Fibroblast of skin of right biceps (primary cell): ENCODE measurements at regions not wholly inside any gene's neighbourhood (a gene's known extent, or its start where the extent isn't known, plus 50 kb on each side); places are given as distances from the start of the nearest gene placed in this dataset.

Experiments used
- DNase-seq: peaks from one replicate; pipeline ENCODE4 v3.0.0-alpha.2; 2013

DNA sequence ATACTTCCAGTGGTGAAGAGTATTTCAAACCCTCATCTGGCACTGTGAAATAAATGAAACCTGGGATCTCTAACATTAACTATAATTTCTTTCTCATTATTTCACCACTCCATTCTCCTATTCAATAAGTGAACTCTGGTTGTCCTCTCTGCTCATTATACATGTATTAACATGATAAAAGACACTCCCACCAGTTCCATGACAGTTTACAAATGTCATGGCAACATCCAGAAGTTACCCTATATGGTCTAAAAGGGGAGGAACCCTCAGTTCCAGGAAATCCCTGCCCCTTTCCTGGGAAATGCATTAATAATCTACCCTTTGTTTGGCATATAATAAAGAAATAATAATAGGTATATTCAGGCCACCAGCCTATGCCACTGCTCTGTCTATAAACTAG lies 62.7 kb upstream of the BRINP3 start:
- DNase-seq = no peak

DNA sequence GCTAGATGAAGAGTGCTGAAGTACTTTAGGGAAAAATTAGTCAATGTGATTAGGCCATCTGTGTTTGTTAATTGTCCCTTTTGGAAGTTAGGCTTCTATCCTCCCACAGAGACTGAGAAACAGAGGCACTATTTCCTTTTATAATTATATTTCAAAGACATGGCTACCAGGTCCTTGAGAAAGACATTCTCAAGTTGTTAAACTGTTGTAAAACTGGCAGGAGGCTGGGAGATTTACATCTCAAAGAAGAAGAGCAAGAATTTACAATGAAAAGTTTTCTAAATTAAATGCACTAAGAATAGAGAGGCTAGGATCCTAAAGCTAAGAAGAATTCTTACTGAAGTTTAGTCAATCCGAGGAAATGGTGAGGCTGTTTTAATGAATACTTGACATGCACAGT lies 74.0 kb upstream of the BRINP3 start:
- DNase-seq = no peak

DNA sequence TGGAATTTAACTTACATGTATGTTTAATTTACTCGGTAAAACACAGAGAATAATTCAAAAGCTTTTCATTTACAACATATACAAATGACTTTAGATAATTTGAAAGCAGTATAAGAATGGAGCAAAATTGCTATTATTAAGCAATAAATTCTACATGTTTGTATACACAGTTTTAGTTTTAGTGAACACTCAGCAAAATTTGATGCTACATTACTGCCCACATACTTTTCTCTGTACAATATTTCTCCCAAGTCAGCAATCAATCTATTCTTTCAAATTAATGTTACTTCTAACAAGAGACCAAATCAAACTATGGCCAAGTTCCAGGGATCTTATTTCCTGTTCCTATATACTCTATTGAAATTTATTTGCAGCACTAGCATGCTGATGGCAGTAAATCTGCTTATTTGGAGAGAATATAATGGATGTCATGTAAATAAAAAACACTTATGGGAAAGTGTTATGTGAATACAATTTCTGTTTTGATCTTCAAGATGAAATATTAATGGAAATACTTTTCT lies 82.6 kb upstream of the BRINP3 start:
- DNase-seq = no peak

DNA sequence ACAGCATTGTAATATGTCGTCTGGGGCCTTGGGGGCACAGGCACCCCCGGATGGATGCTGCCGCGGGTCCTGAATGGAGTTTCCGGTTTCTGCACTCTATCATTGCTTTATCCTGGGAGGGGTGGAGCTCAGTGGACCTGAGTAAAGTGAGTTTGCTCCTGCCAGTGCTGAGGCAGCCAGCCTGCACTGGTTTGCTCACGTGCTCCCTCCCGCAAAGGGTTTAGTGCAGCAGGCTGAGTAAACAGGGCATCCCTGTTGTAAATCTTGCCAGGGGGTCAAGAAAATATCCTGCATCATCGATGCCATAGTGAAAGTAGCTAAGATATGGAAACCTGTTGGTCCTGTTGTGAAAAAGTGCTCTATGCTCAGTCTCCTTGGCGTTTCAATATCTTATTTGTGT lies 85.6 kb upstream of the BRINP3 start:
- DNase-seq = no peak

DNA sequence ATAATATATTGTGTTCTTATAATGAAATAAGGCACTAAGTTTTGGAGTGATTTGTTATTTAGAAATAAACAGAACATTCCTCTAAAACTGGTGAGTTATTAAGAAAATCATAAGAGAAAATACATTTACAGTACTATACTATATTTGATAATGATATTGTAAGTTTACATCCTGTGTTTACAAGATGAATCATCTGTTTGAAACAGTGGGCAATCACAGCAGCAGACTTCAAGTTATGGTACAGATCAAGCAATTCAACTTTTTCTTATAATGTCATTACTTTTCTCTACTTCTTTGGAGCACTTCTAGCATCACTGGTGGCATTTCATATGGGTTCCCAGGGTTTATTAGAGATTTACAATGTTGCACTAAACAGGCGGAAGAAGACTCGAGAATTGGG lies 86.5 kb upstream of the BRINP3 start:
- DNase-seq = no peak

DNA sequence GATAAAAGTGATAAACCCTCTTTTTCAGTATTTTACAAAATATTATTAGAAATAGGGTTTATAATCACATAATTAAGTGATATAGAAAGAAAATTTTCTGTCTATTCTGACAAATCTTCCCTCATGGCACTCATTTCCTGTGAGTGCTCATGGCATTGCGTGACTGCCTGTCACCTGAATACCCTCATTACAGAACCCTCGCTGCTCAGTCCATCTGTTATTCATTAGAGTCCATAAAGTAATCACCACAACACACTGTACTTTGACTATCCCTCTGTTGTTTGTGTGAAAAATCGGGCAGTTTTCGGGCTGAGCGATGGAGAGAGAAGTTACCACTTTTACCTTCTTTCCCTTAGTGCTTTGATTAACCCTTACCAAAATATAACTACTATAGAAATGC lies 100.4 kb upstream of the BRINP3 start:
- DNase-seq = peak; percentile 58

DNA sequence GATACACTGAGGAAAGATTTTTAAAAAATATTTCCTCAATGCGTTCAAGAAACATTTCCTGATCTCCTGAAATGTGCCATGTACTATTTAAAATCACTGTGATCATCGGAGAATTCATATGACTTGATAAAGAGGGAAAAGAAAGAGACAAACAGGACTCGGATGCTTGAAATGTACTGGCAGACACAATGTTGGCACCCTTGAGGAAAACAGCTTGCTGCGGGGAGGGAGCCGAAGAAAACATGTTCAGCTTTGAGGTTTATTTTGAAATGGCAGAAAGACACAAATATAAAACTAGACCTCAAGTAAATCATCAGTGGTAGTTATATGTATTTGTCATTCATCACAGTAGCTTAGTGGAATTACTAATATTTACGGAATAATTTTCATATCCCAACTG lies 100.9 kb upstream of the BRINP3 start:
- no peak for DNase-seq

DNA sequence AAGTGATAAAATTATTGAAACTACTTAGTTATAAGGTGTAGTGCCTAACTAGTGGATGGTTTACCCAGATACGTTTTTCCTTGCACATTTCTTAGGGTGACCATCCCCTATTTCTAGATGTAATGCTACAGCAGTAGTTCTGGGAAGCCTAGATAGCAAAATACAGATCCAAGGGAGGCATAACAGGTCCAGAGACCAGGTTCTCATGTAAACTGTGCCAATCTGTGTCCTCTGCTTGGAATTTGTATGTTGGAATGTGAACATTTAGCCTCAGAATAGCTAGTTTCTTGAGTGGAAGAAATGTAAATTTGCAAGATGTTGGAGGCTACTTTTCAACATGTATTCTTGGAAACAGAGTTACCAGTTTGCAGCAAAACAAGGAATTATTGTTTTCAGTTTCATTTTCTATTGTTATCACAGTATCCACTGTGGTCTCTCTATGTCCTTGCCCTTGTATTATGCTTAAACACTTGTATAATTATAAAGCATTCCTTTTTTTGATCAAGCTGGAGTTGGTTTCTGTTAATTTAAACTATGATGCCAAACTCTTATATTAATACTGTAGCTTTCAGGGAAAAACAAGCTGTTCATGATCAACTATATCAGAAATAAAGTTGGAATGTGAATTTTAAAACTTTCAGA lies 102.0 kb upstream of the BRINP3 start:
- DNase-seq = no peak

DNA sequence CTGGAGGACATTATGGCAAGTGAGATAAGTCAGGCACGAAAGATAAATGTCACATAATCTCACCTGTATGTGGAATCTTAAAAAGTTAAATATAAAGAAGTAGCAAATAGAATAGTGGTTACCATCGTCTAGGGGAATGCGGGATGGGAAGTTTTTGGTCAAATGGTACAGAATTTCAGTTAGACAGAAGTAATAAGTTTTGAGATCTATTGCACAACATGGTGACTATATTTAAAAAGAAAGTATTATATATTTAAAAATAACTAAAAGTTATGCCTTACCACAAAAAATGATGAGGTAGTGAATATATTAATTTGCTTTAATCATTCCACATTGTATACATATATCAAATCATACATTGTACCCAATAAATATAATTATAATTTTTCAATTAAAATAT lies 106.2 kb upstream of the BRINP3 start:
- DNase-seq = no peak

DNA sequence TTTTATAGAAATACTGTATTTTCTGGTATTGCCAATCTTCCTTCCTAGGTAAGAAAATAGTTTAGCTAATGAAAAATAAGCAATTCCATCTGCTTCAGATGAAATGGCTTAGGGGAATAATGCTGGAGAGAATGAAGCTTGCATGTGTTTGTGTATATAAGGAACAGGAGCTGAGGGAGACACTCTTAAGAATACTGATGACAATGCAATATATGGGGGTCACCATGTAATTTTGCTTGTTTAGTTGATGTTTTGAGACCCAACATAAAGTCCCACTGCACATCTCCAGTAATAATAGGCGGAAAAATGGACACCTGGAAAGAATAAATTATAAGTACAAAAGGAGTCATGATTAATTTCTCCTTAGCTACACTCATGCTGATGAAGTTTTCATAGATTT lies 110.8 kb upstream of the BRINP3 start:
- DNase-seq = no peak

DNA sequence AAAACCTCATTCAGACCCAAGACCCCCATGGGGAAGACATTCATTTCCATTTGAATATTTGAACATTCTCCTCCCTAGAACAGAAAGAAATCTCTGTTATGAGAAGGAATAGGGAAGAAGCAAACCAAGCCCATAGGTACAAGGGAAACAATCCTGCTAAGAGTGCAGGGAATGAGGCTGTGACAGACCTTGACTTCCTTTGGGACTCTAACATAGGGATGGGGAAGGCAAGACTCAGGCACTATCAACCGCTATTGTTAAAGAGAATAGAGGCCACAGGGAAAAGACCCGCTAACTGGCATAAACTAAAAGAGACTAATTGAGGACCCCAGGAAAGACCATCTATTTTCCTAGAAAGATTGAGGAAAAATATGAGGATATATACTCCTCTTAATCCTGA lies 117.8 kb upstream of the BRINP3 start:
- DNase-seq = no peak

DNA sequence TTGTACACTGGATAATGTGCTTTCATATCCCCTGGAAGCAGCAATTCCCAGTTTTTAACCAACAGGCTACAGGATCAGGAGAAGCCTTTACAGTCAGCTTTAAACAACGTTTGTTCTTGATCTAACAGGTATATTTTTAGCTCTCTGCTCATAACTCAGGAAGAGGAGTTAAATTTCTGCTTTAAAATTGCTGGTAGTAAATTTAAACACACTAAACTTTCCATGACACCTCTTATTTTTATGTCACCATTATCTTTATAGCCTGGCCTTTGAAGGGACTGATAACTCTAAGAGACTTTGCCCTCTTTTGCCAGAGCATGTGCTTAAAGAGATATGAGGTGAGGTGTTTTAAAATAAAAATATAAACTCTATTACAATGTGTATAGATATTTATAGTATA lies 119.6 kb upstream of the BRINP3 start:
- no peak for DNase-seq

DNA sequence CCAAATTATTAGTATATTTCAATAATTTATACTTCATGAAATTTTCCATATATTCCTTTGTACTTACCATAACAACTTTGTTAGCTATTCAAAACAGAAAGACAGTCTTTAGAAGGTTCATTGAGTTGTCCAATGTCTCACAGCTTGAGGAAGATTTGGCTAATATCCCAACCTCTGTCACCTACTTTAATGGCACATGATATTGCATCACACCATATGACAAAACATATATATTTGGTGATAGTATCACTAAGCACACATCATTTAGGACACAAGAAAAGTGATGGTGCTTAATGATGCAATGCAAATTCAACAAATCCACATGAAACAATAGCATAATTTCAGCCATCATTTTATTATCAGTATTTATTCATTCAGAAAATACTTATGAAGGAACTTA lies 122.0 kb upstream of the BRINP3 start:
- DNase-seq = no peak

DNA sequence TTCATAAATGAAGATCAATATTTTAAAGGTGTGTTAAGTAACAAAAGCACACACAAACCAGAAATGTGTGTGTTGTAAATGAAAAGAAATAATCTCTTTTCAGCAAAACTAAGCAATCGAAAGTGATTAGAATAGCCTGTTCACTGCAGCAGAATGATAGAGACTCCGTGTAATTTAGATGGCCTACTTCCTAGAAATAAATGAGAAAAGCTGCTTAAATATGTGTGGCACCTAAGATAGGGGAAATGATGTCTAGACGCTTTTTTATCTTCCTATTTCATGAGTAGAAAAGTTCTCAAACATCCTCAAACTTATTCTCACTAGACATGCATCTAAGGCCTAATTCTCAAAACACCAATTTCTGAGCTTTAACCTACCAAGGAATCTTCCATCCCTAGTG lies 124.7 kb upstream of the BRINP3 start:
- DNase-seq = no peak

DNA sequence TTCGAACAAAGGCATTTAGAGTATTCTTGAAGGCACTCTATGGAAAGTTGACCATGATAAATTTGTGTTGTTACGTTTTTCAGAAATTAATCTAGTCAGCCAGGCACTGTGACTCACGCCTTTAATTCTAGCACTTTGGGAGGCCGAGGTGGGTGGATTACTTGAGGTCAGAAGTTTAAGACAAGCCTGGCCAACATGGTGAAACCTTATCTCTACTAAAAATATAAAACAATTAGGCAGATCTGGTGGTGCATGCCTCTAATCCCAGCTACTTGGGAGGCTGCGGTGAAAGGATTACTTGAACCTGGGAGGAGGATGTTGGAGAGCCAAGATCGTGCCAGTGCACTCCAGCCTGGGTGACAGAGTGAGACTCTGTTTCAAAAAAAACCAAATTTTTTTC lies 130.6 kb upstream of the BRINP3 start:
- no peak for DNase-seq

DNA sequence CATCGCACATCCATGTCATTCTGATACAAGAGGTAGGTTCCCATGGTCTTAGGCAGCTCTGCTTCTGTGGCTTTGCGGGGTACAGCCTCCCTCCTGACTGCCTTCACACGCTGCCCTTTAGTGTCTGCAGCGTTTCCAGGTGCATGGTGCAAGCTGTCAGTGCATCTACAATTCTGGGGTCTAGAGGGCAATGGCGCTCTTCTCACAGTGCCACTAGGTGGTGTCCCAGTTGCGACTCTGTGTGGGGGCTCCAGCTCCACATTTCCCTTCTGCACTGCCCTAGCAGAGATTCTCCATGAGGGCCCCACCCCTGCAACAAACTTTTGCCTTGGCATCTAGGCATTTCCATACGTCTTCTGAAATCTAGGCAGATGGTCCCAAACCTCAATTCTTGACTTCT lies 138.2 kb upstream of the BRINP3 start:
- no peak for DNase-seq

DNA sequence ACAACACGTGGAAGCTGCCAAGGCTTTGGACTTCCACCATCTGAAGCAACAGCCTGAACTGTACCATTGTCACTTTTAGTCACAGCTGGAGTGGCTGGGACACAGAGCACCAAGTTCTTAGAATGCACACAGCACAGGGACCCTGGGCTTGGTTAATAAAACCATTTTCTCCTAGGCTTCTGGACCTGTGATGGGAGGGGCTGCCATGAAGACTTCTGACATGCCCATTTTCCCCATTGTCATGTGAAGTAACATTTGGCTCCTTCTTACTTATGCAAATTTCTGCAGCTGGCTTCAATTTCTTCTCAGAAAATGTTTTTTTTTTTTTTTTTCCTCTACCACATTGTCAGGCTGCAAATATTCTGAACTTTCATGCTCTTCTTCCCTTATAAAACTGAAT lies 138.6 kb upstream of the BRINP3 start:
- DNase-seq = no peak

DNA sequence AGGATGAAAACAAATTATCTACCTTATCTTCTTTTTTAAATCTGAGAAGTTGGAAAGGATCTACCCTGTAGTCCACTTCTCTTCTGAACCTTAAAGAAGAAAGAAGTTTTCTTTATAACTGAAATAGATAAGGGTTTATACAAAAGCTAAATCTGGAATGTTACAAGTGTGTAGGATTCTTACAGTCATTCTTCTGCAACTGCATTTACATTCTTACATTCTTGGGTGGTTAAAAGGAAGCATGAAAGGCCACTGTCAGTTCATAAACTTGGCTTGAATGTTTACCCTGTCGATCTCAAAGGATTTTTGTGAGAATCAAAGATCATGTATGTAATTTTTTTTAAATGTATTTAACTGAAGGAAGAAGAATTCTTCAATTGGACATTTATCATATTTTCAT lies 142.1 kb upstream of the BRINP3 start:
- DNase-seq = no peak

DNA sequence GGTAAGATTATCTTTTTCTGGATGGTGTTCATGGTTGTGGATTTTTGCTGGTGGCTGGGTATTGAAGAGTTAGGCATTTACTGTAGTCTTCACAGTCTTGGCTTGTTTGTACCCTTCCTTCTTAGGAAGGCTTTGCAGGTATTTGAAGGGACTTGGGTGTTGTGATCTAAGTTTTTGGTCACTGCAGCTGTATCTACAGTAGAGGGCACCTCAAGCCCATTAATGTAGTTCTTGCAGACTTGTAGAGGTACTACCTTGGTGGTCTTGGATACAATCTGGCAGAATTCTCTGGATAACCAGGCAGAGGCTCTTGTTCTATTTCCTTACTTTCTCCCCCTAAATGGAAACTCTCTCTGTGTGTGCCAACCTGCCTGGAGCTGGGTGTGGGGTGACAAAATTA lies 155.8 kb upstream of the BRINP3 start:
- DNase-seq = no peak

DNA sequence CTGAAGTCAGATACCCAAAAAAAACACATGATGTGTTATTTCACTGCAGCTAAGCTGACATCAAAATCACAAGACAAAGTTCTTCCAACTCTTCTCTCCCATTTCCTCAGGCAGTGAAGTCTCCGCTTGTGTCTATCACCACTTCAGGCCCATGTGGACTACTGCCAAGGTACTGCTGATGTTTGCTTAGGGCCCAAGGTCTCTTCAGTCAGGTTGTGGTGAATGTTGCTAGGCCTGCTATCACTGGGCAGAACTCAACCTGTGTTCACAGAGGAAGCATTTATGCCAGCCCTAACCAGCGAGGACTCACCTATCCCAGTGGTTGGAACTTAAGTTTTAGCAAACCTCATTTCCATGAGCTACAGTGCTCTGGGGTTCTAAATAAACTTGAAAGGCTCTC lies 156.5 kb upstream of the BRINP3 start:
- no peak for DNase-seq

DNA sequence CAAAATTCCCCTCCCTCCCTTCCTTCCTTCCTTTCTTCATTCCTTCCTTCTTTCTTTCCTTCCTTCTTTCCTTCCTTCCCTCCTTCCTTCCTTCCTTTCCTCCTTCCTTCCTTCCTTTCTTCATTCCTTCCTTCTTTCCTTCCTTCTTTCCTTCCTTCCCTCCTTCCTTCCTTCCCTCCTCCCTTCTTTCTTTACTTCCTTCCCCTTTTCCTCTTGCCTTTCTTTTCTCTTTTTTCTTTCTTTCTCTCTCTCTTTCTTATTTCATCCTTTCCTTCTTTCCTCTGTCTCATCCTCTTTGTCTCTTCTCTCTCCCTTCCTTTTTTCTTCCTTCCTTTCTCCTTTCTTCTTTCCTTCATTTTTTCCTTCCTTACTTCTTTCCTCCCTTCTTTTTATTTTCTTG lies 171.9 kb upstream of the BRINP3 start:
- DNase-seq = no peak

DNA sequence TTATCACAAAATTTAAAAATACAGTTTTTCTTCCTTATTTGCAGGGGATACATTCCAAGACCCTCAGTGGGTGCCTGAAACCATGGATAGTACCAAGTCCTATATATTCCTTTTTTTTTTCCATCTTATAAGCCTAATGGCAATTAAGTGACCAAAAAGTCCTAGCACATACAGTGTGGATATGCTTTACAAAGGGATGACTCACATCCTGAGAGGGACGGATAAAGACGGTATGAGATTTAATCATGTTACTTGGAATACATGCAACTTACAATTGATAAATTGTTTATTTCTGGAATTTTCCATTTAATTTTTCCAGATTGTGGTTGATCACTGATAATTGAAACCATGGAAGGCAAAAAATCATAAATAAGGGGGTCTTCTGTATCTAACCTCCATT lies 181.2 kb upstream of the BRINP3 start:
- DNase-seq = peak; percentile 11

DNA sequence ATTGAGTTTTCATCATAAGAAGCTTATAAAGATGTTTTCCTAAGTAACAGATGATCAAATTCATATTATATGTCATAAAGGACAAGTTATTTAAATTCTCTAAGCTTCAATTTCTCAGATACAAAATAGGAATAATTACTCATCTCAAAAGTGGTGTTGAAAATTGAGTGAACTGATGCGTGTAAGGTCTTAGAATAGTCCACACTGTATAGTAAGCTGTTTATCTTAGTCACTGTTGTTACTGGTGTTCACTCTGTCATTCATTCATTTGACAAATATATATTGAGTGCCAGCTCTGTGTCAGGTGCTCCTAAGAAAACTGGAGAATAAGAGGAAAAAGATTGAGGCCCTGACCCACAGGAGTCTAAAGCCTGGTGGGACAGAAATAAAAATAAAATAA lies 186.3 kb upstream of the BRINP3 start:
- no peak for DNase-seq

DNA sequence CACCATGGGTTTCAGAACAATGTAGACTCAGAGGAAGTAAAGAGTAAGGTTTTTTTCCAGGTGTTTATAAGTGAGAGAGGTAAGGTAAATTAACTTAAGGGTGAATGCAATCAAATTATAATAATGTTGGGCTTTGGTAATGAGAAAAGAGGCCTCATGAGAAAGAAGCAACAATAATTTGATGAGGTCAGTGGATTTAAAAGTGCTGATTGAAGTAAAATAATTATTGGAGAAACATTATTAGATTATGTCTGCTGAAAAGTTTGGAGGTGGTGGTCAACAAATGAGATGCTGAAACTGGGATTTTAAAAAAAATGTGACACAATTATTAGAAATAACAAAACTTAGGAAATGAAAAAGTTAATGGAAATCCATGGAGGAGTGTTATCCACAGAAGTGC lies 187.4 kb upstream of the BRINP3 start:
- DNase-seq = no peak

DNA sequence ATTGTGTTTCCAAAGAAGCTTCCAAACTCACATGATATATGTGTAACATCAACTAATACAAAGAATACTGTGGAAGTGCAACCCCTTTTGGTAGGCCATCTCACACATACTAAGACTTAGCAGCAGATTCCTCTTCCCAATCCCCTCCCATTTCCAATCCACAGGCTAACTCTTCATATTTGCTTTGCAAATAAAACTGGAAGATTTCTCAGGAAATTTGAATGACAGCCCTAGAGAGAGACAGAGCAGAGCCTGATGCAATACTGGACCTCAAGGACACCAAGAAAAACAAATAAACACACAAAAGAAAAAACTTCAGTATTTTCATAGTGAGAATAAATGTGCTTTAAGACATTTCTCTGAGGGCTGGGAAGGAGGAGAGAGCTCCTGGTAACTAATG lies 190.2 kb upstream of the BRINP3 start:
- DNase-seq = no peak

DNA sequence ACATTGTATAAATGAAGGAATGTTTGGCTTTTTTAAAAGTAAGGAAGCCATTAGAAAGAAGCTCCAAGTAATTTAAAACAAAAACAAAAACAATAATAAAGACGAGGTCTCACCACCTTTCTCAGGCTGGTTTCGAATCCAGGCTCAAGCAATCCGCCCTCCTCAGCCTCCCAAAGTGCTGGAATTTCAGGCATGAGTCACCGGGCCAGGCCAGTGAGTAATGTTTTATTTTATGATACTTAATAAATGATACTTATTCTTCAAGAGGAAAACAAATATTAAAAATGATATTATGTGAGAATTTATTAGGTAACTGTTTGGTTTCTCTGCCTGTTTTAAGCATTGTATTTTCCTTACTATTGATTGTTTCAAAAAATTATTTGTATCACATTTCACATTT lies 201.4 kb upstream of the BRINP3 start:
- DNase-seq = peak; percentile 28
